OCI-LY3 (cell line): ENCODE measurements at regions not wholly inside any gene's neighbourhood (a gene's known extent, or its start where the extent isn't known, plus 50 kb on each side); places are given as distances from the start of the nearest gene placed in this dataset.

Source experiments
- H2AFZ ChIP-seq: fragments of 200-600, 300-600 bp; shearing (Covaris generic); 2 replicates; pipeline ENCODE4 v1.6.0; 2014; ENCODE audit warnings: antibody characterized with exemption, low read depth, low read length
- H3K27ac ChIP-seq: fragments of 200-600, 300-600 bp; sonication (generic); 2 replicates; pipeline ENCODE4 v1.5.1; 2014; ENCODE audit warnings: mild to moderate bottlenecking, low read length, moderate library complexity, mixed read lengths
- H3K27me3 ChIP-seq: fragments of 200-600, 300-600 bp; sonication (generic); 2 replicates; pipeline ENCODE4 v1.6.1; 2014; ENCODE audit warnings: low read depth, low read length, mixed read lengths
- H3K36me3 ChIP-seq: fragments of 200-600, 300-600 bp; sonication (generic); replicated peaks from 2 replicates; pipeline ENCODE3; 2014; ENCODE audit warnings: low read depth, low read length, mixed read lengths
- H3K4me1 ChIP-seq: fragments of 300-600, 200-600 bp; sonication (generic); 2 replicates; pipeline ENCODE4 v1.6.1; 2014; ENCODE audit warnings: low read length, mixed read lengths
- H3K4me2 ChIP-seq: fragments of 200-600, 300-600 bp; sonication (generic); 2 replicates; pipeline ENCODE4 v1.6.1; 2014; ENCODE audit warnings: low read length, mixed read lengths
- H3K4me3 ChIP-seq: fragments of 300-600, 200-600 bp; sonication (generic); 2 replicates; pipeline ENCODE4 v1.5.1; 2014; ENCODE audit warnings: antibody characterized with exemption, mild to moderate bottlenecking, low read length, moderate library complexity
- H3K79me2 ChIP-seq: fragments of 300-600, 200-600 bp; shearing (Covaris generic); 2 replicates; pipeline ENCODE4 v1.6.1; 2014; ENCODE audit warnings: mild to moderate bottlenecking, low read length, mixed read lengths
- H3K9ac ChIP-seq: fragments of 300-600, 200-600 bp; shearing (Covaris generic); 2 replicates; pipeline ENCODE4 v1.6.0; 2014; ENCODE audit warnings: mild to moderate bottlenecking, low read length, moderate library complexity
- H3K9me3 ChIP-seq: fragments of 200-600, 300-600 bp; shearing (Covaris generic); 2 replicates; pipeline ENCODE4 v1.6.1; 2014; ENCODE audit warnings: low read length, mixed read lengths; ENCODE audit not compliant: insufficient read depth
- H4K20me1 ChIP-seq: fragments of 200-600, 300-600 bp; sonication (generic); 2 replicates; pipeline ENCODE4 v1.6.1; 2016; ENCODE audit warnings: low read length, mixed read lengths; ENCODE audit not compliant: insufficient read depth
- CTCF ChIP-seq: fragments of 200-600, 300-600 bp; sonication (generic); IDR thresholded peaks from 2 replicates; pipeline ENCODE4 v1.5.1; 2014; ENCODE audit warnings: antibody characterized with exemption, low read length, low read depth
- EZH2phosphoT487 ChIP-seq: fragments of 200-600 bp; shearing (Covaris generic); IDR thresholded peaks from 2 replicates; pipeline ENCODE4 v1.6.1; 2018; ENCODE audit warnings: antibody characterized with exemption, mixed run types, low read depth

GRCh38 chr4:22895482-22895881 lies 202.7 kb downstream of the GBA3 start:
- no peak for TF ChIP-seq EZH2phosphoT487
- no peak for TF ChIP-seq CTCF
- Histone ChIP-seq H4K20me1 (no peaks in the 10 kb centered on the region), H3K4me2 (no peak overlapping the region), H3K79me2 (no peaks in the 10 kb centered on the region), H3K9ac (no peak overlapping the region), H3K4me3 (no peak overlapping the region), H3K4me1 (peaks cover 5% of the 10 kb centered on the region; the same call in 1 of the 2 replicates), H3K9me3 (no peaks in the 10 kb centered on the region), H3K27ac (no peak overlapping the region), H3K27me3 (no peaks in the 10 kb centered on the region), H3K36me3 (no peaks in the 10 kb centered on the region), H2AFZ (no peak overlapping the region)

- no peak overlapping the region for H3K27ac ChIP-seq
- H3K27me3 ChIP-seq: no peaks in the 10 kb centered on the region
These were observed 191.4 kb downstream of the GBA3 start for GRCh38 chr4:22884157-22884556.

DNA sequence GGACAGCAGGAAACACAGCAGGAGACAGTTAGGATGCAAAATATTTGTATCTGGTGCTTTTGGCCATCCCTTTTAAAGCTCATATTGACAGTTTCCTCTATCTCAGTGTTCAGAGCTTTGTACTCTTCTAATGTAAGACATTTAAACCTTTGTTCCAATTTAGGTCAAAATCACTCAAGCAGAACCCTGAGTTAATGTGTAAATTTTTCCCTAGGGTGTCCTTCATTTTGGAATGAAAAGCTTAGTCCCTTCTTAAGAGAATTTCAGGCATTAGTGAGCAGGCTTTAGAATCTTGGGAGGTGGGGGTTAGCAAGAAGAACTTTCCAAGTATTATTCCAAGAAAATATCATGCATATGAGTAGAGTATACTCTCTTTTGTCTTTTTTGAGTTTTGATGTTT lies 188.7 kb downstream of the GBA3 start:
- no peak overlapping the region for H3K9ac ChIP-seq
- no peak overlapping the region for H3K4me3 ChIP-seq
- no peak overlapping the region for H3K4me2 ChIP-seq
- H3K27me3 ChIP-seq: no peaks in the 10 kb centered on the region
- no peaks in the 10 kb centered on the region for H4K20me1 ChIP-seq
- no peaks in the 10 kb centered on the region for H3K36me3 ChIP-seq
- no peak overlapping the region for H2AFZ ChIP-seq
- TF ChIP-seq CTCF (no peak), EZH2phosphoT487 (no peak)
- no peaks in the 10 kb centered on the region for H3K9me3 ChIP-seq
- no peaks in the 10 kb centered on the region for H3K4me1 ChIP-seq
- no peak overlapping the region for H3K27ac ChIP-seq
- H3K79me2 ChIP-seq: no peaks in the 10 kb centered on the region

More at GRCh38 chr4:22884157-22884556, 191.4 kb downstream of the GBA3 start:
- no peaks in the 10 kb centered on the region for H3K36me3 ChIP-seq
- no peaks in the 10 kb centered on the region for H4K20me1 ChIP-seq
- H3K79me2 ChIP-seq: no peaks in the 10 kb centered on the region
- no peak overlapping the region for H2AFZ ChIP-seq
- H3K4me3 ChIP-seq: no peak overlapping the region
- TF ChIP-seq CTCF: no peak
- no peak for TF ChIP-seq EZH2phosphoT487
- H3K4me2 ChIP-seq: no peak overlapping the region
- no peaks in the 10 kb centered on the region for H3K9me3 ChIP-seq
- no peak overlapping the region for H3K9ac ChIP-seq
- H3K4me1 ChIP-seq: no peaks in the 10 kb centered on the region

DNA sequence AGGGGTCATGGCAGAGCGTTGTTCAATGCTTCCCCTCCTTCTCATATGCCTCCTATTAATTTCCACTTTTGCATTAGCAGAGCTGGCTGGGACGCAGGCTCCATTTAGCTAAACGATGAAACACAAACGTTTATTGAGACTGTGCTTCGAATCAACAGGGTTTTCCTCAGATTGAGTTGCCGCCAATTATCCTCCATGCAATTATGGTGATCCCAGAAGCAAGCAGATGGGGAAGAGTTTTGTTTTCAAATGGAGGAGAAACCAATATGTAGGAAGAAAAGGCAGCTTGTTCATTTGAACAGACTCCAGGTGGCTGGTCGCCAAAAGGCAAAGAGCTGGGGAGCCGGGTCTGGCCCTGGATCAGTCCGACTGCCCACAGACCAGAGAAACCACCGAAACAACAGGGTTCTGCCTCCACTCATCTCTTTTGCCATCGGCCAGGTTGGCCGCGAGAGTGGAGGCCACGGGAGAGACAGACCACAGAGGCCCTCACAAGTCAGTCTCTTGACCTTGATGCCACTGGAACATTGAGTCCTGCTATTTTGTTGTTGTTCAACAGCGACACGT lies 184.8 kb downstream of the GBA3 start:
- TF ChIP-seq CTCF (no peak), EZH2phosphoT487 (no peak)
- Histone ChIP-seq H4K20me1 (no peaks in the 10 kb centered on the region), H3K9me3 (no peaks in the 10 kb centered on the region), H3K27ac (no peak overlapping the region), H3K4me3 (no peak overlapping the region), H3K9ac (no peak overlapping the region), H3K4me1 (no peaks in the 10 kb centered on the region), H2AFZ (no peak overlapping the region), H3K79me2 (no peaks in the 10 kb centered on the region), H3K4me2 (no peak overlapping the region), H3K27me3 (no peaks in the 10 kb centered on the region), H3K36me3 (no peaks in the 10 kb centered on the region)
